HL-60 (cell line): ENCODE measurements at regions not wholly inside any gene's neighbourhood (a gene's known extent, or its start where the extent isn't known, plus 50 kb on each side); places are given as distances from the start of the nearest gene placed in this dataset.

Experiments
- CTCF ChIP-seq: IDR thresholded peaks from one replicate; pipeline ENCODE4 v1.5.1; 2011; ENCODE audit warnings: low read length, control low read depth, inconsistent platforms; ENCODE audit not compliant: insufficient read depth
- GABPA ChIP-seq: IDR thresholded peaks from 2 replicates; pipeline ENCODE4 v1.6.1; 2012; ENCODE audit warnings: low read depth
- POLR2AphosphoS5 ChIP-seq: IDR thresholded peaks from 2 replicates; pipeline ENCODE4 v1.6.1; 2012; ENCODE audit warnings: low read depth
- REST ChIP-seq: IDR thresholded peaks from 2 replicates; pipeline ENCODE4 v1.6.1; 2012; ENCODE audit warnings: low read depth; ENCODE audit not compliant: insufficient replicate concordance
- SPI1 ChIP-seq: IDR thresholded peaks from 2 replicates; pipeline ENCODE4 v1.6.1; 2012; ENCODE audit warnings: low read depth, mild to moderate bottlenecking, borderline replicate concordance

GRCh38 chr20:52444455-52444854, 252.9 kb upstream of the ZFP64 start:
- TF ChIP-seq CTCF (no peak), POLR2AphosphoS5 (no peak), GABPA (no peak), REST (no peak), SPI1 (no peak)
